ENCODE measurements at regions not wholly inside any gene's neighbourhood (a gene's known extent, or its start where the extent isn't known, plus 50 kb on each side); places are given as distances from the start of the nearest gene placed in this dataset.

DNA sequence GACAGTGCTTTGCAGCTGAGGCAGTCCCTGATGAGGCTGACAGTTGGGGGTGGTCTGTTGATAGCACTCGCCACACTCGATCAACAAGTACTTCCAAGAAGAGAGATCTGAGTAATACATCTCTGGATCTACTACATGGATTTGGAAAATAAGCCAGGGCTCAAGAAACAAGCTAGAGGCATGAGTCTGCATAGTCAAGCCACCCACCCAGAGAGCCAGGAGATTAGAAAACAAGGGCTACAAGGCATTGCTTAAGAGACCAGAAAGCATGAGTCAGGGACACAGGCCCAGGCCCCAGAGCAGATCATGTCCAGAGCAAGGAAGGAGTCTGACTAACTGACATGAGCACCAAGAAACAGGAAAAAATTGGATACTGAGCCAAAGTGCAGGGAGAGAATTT, 196.9 kb upstream of the CWC22 start:
- TF ChIP-seq, protein P1, sequence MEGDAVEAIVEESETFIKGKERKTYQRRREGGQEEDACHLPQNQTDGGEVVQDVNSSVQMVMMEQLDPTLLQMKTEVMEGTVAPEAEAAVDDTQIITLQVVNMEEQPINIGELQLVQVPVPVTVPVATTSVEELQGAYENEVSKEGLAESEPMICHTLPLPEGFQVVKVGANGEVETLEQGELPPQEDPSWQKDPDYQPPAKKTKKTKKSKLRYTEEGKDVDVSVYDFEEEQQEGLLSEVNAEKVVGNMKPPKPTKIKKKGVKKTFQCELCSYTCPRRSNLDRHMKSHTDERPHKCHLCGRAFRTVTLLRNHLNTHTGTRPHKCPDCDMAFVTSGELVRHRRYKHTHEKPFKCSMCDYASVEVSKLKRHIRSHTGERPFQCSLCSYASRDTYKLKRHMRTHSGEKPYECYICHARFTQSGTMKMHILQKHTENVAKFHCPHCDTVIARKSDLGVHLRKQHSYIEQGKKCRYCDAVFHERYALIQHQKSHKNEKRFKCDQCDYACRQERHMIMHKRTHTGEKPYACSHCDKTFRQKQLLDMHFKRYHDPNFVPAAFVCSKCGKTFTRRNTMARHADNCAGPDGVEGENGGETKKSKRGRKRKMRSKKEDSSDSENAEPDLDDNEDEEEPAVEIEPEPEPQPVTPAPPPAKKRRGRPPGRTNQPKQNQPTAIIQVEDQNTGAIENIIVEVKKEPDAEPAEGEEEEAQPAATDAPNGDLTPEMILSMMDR (IDR thresholded peaks at IDR 0.05; ENCODE audit: low read depth, low read length), result no peak
- peak; percentile 83 for DNase-seq (ENCODE audit: low read depth in 2 of 2)
- no peak overlapping the region for H3K4me3 ChIP-seq (replicated peaks in 1 of 2; ENCODE audit: low read depth in 2 of 2, low read length in 2 of 2)

DNA sequence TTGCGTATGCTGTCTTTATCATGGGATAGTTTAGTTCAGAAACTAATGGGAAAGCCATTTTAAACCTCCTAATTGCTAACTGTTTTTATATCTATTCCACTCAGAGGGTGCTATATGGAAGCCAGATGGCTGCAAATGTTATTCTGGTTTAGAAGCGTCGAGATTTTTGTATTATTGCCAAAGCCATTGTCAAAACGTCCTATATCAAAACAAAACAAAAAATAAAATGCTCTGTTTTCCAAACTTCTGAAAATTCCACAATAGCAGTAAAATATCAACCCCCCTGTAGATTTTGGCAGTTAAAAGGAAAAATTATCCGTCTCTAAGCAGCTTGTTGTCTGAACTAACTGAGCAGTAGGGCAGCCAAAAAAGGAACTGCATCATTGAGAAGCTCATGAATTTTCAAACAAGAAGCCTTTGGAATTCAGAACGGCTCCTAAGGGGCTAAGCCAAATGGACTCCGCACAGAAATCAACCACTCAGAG, 195.4 kb upstream of the CWC22 start:
- DNase-seq (ENCODE audit: low read depth in 2 of 2), result peak; percentile 5 to 71
- H3K4me3 ChIP-seq (replicated peaks in 1 of 2; ENCODE audit: low read depth in 2 of 2, low read length in 2 of 2), result no peak overlapping the region
- TF ChIP-seq, protein P1 (IDR thresholded peaks at IDR 0.05; ENCODE audit: low read depth, low read length), result no peak

GRCh38 chr2:180196419-180196977, 189.4 kb upstream of the CWC22 start:
- TF ChIP-seq, protein P1 (IDR thresholded peaks at IDR 0.05; ENCODE audit: low read depth, low read length), result no peak
- DNase-seq (ENCODE audit: low read depth in 2 of 2), result peak in 1 of 2 donors; percentile 13
- no peak overlapping the region for H3K4me3 ChIP-seq (replicated peaks in 1 of 2; ENCODE audit: low read depth in 2 of 2, low read length in 2 of 2)

DNA sequence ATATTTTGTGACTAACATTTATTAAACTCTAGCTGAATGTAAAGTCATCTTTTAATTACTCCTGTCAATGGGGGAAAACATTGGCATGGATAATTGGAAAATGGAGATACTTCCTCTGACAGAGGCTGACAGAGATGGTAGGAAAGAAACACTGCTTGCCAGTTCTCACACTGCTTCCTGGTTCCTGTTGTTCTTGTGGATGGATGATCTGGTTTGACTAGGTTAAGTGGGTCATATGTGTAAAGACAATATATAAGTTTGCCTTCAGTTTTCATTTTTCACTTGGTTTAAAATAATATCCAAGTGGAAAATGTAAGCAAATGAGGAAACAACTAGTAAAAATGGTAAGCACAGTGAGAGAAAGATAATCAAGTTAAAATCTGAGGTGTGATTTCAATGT, 188.8 kb upstream of the CWC22 start:
- H3K4me3 ChIP-seq (replicated peaks in 1 of 2; ENCODE audit: low read depth in 2 of 2, low read length in 2 of 2), result no peak overlapping the region
- TF ChIP-seq, protein P1 (IDR thresholded peaks at IDR 0.05; ENCODE audit: low read depth, low read length), result no peak
- no peak for DNase-seq (ENCODE audit: low read depth in 2 of 2)

DNA sequence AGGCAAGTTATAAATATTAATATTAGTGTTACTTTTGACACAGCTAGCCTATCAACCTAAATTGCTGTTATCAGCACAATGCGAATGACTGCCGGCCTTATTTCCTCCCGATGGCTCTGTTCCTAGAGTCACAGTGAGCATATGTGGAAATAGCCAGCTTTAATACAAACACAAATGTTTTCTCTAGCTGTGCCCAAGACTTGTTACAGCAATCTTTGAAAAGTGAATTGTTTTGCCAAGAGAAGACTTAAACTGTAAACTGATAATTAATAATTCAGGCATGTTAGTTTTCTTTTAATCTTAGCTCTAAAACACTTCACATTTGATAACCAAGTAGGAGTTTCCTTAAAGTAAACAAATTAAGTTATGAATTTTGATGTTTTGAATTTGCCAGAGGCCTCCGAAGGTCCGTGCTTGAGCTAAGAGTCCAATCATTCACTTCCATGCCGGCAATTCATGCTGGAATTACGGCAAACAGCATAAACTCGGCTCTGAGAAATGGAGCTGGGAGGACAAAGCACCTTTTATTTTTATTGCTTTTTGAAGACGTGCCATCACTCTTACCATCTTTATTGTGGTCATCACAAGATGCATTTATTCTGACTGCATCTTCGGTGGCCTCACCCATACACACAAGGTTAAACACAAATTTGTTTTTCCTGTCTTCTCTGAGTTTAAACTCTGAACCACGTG, 184.5 kb upstream of the CWC22 start:
- TF ChIP-seq, protein P1 (IDR thresholded peaks at IDR 0.05; ENCODE audit: low read depth, low read length), result no peak
- H3K4me3 ChIP-seq (replicated peaks in 1 of 2; ENCODE audit: low read depth in 2 of 2, low read length in 2 of 2), result no peak overlapping the region

DNA sequence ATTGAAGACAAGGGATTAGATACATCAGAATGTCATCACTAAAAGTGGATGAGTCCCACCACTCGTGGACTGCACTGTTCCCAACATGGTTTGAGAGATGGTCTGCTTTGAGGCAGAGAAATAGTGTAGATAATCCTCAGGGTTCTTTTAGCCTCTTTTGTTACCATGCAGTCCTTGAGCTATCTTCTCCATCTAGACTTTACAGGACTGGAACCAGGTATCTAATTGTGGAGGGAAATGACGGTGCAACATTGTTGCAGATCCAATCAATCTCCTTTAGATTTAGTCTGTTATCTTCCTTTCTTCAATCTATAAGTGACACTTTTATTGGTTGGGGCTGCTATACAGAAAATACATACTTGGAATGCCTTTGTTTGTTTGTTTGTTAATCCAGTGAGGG, 183.8 kb upstream of the CWC22 start:
- no peak for DNase-seq (ENCODE audit: low read depth in 2 of 2)
- H3K4me3 ChIP-seq (replicated peaks in 1 of 2; ENCODE audit: low read depth in 2 of 2, low read length in 2 of 2), result no peak overlapping the region
- TF ChIP-seq, protein P1 (IDR thresholded peaks at IDR 0.05; ENCODE audit: low read depth, low read length), result no peak

More for the DNA sequence above, 184.5 kb upstream of the CWC22 start:
- peak; percentile 13 to 51 for DNase-seq (ENCODE audit: low read depth in 2 of 2)

Data from cardiac fibroblast (primary cell).